MM.1S (cell line): ENCODE measurements at regions not wholly inside any gene's neighbourhood (a gene's known extent, or its start where the extent isn't known, plus 50 kb on each side); places are given as distances from the start of the nearest gene placed in this dataset.

Source experiments
- DNase-seq: peaks from one replicate; pipeline ENCODE4 v3.0.0-alpha.2; 2015
- H2AFZ ChIP-seq: fragments of 300-600 bp; sonication (generic); 2 replicates; pipeline ENCODE4 v1.6.0; 2016; ENCODE audit warnings: antibody characterized with exemption, low read length
- H3F3A ChIP-seq: fragments of 300-600 bp; sonication (generic); 2 replicates; pipeline ENCODE4 v1.6.1; 2016; ENCODE audit warnings: mild to moderate bottlenecking, antibody characterized with exemption, low read length, moderate library complexity, mixed read lengths; ENCODE audit not compliant: insufficient read depth
- H3K27ac ChIP-seq: fragments of 300-600 bp; sonication (generic); 2 replicates; pipeline ENCODE4 v1.5.1; 2016; ENCODE audit warnings: mild to moderate bottlenecking, low read length
- H3K27me3 ChIP-seq: fragments of 300-600 bp; sonication (generic); replicated peaks from 2 replicates; pipeline ENCODE4 v1.6.0; 2016; ENCODE audit warnings: low read length; ENCODE audit not compliant: insufficient read depth
- H3K36me3 ChIP-seq: fragments of 300-600 bp; sonication (generic); replicated peaks from 2 replicates; pipeline ENCODE4 v1.6.1; 2016; ENCODE audit warnings: mild to moderate bottlenecking, low read length, mixed read lengths; ENCODE audit not compliant: insufficient read depth
- H3K4me1 ChIP-seq: fragments of 300-600 bp; sonication (generic); 2 replicates; pipeline ENCODE4 v1.6.1; 2016; ENCODE audit warnings: low read length, mixed read lengths
- H3K4me2 ChIP-seq: fragments of 300-600 bp; sonication (generic); 2 replicates; pipeline ENCODE4 v1.6.0; 2016; ENCODE audit warnings: low read depth, low read length
- H3K4me3 ChIP-seq: fragments of 300-600 bp; sonication (generic); 2 replicates; pipeline ENCODE4 v1.5.1; 2016; ENCODE audit warnings: low read length, mixed read lengths
- H3K79me2 ChIP-seq: fragments of 300-600 bp; sonication (generic); 2 replicates; pipeline ENCODE4 v1.6.1; 2016; ENCODE audit warnings: mixed run types, low read length, mixed read lengths
- H3K9ac ChIP-seq: fragments of 300-600 bp; sonication (generic); 2 replicates; pipeline ENCODE4 v1.6.1; 2016; ENCODE audit warnings: low read length, mixed read lengths
- H3K9me2 ChIP-seq: fragments of 300-600 bp; sonication (generic); replicated peaks from 2 replicates; pipeline ENCODE4 v1.6.1; 2016; ENCODE audit warnings: mild to moderate bottlenecking, low read length, mixed read lengths; ENCODE audit not compliant: insufficient read depth
- H3K9me3 ChIP-seq: fragments of 300-600 bp; sonication (generic); replicated peaks from 2 replicates; pipeline ENCODE4 v1.6.1; 2016; ENCODE audit warnings: mild to moderate bottlenecking, low read length, mixed read lengths; ENCODE audit not compliant: insufficient read depth
- H4K20me1 ChIP-seq: fragments of 300-600 bp; sonication (generic); 2 replicates; pipeline ENCODE4 v1.6.1; 2016; ENCODE audit warnings: mild to moderate bottlenecking, low read length, moderate library complexity, mixed read lengths; ENCODE audit not compliant: insufficient read depth
- EZH2 ChIP-seq: fragments of 300-600 bp; sonication (generic); optimal IDR thresholded peaks from 2 replicates; pipeline ENCODE3; 2017; ENCODE audit warnings: low read depth, mild to moderate bottlenecking, antibody characterized with exemption, low read length, mixed read lengths
- EZH2phosphoT487 ChIP-seq: fragments of 300-600 bp; sonication (generic); IDR thresholded peaks from 2 replicates; pipeline ENCODE4 v1.6.1; 2018; ENCODE audit warnings: antibody characterized with exemption, low read length
- TF ChIP-seq, protein P1 (sequence below): fragments of 300-600 bp; sonication (generic); IDR thresholded peaks from 2 replicates; pipeline ENCODE4 v1.5.1; 2016; ENCODE audit warnings: antibody characterized with exemption, low read length, mixed read lengths

DNA sequence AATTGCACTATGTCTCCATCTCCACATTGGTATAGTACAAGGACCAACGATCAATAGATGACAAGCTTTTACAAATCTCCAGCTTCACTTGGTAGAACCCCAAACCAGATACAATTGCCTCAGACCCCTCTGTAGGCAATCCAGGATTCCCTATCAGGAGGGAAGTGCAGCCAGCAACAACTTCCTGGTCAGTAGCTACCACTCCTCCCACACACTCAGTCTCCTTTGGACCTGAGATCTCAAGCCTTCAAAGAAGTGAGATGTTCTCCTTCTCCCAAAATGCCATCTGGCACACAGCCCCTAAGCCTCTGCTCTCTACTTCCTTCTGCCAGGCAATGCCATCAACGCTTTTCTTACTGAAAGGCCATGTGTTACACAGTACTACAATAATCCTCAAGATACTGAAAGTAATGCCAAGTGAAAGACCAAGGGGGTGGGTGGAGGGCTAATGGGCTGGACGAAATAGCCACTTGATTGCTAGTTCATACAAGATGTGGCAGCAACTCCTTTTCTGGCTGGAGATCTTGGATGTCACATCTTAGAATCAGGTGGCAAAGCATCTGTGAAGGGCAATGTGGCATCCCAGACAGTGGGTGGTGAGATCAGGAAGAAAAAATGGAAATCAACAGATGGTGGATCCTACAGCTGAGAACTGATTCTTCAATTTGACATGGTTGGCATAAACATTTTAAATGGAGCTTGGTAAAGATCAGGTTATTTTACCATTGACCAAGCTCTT, 75.3 kb upstream of the ACP3 start:
- peaks cover 4% of the 10 kb centered on the region; the same call in 1 of the 2 replicates for H3F3A ChIP-seq
- H3K9ac ChIP-seq: no peak overlapping the region
- H3K79me2 ChIP-seq: no peaks in the 10 kb centered on the region
- no peak overlapping the region for H2AFZ ChIP-seq
- no peaks in the 10 kb centered on the region for H4K20me1 ChIP-seq
- no peaks in the 10 kb centered on the region for H3K36me3 ChIP-seq
- H3K4me1 ChIP-seq: peaks cover 26% of the 10 kb centered on the region
- H3K27me3 ChIP-seq: no peaks in the 10 kb centered on the region
- no peak overlapping the region for H3K27ac ChIP-seq
- H3K4me3 ChIP-seq: no peak overlapping the region
- no peak for DNase-seq
- no peak overlapping the region for H3K4me2 ChIP-seq
- no peaks in the 10 kb centered on the region for H3K9me3 ChIP-seq
- H3K9me2 ChIP-seq: no peaks in the 10 kb centered on the region
- TF ChIP-seq EZH2phosphoT487 (no peak), EZH2 (no peak)
- TF ChIP-seq, protein P1, sequence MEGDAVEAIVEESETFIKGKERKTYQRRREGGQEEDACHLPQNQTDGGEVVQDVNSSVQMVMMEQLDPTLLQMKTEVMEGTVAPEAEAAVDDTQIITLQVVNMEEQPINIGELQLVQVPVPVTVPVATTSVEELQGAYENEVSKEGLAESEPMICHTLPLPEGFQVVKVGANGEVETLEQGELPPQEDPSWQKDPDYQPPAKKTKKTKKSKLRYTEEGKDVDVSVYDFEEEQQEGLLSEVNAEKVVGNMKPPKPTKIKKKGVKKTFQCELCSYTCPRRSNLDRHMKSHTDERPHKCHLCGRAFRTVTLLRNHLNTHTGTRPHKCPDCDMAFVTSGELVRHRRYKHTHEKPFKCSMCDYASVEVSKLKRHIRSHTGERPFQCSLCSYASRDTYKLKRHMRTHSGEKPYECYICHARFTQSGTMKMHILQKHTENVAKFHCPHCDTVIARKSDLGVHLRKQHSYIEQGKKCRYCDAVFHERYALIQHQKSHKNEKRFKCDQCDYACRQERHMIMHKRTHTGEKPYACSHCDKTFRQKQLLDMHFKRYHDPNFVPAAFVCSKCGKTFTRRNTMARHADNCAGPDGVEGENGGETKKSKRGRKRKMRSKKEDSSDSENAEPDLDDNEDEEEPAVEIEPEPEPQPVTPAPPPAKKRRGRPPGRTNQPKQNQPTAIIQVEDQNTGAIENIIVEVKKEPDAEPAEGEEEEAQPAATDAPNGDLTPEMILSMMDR: no peak

DNA sequence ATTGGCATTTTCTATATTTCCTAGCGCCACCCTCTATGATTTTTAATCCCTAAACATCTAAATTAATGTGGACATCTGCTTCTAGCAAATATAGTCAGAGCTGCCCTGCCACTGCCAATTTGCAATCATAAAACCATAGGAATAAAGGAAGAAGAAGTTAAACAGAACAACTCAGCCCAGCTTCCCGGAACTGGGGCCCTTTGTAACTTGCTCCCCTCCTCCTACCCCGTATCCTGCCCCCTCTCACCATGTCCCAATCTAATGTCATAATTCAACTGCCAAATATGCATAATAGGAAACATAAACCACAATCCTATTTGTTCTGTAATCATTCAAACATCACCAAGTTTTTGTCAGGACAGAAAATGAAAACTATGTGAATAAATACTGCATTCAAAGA, 74.4 kb upstream of the ACP3 start:
- Histone ChIP-seq H3K79me2 (no peaks in the 10 kb centered on the region), H2AFZ (no peak overlapping the region), H3K27ac (no peak overlapping the region), H3K9ac (no peak overlapping the region), H4K20me1 (no peaks in the 10 kb centered on the region), H3K9me3 (no peaks in the 10 kb centered on the region), H3K9me2 (no peaks in the 10 kb centered on the region), H3K4me3 (no peak overlapping the region), H3K27me3 (no peaks in the 10 kb centered on the region), H3K4me1 (peaks cover 17% of the 10 kb centered on the region), H3K36me3 (no peaks in the 10 kb centered on the region), H3K4me2 (no peak overlapping the region), H3F3A (no peaks in the 10 kb centered on the region)
- TF ChIP-seq EZH2: no peak
- TF ChIP-seq EZH2phosphoT487: no peak
- TF ChIP-seq, protein P1: no peak
- DNase-seq: no peak

DNA sequence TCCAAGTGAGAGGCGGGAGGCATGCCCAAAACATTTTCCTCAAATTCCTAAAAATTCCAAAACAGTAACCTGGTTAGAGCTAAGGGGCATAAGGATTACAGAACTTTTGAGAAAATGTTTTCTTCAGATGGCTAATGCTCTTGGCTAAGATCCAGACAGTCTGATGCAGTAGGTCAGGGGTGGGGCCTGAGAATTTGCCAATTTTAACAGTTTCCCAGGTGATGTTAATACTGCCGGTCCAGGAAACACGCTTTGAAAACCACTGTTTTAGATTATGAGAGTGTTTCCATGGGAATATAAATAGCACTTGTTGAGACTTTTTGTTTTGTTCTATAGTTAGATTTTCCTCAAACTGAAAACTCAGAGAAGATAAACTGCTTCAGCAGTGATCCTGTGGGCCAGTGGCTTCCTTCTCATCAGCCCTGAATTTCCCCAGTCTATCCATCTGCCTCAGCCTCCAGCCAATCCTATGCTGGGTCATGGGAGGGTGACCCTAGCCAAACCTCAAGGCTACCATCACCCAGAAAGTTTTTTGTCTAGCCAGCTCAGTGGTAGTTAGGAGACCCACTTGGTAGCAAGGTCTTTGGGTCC, 71.6 kb upstream of the ACP3 start:
- Histone ChIP-seq H3K27me3 (no peaks in the 10 kb centered on the region), H3K79me2 (no peaks in the 10 kb centered on the region), H3K4me2 (peak overlapping the region; percentile 55), H3K4me1 (peaks cover 12% of the 10 kb centered on the region), H3K9ac (no peak overlapping the region), H3K27ac (peak overlapping the region; percentile 36; the same call in 1 of the 2 replicates), H3K9me3 (no peaks in the 10 kb centered on the region), H3K36me3 (no peaks in the 10 kb centered on the region), H3K9me2 (no peaks in the 10 kb centered on the region), H2AFZ (no peak overlapping the region), H3K4me3 (no peak overlapping the region; the same call in 1 of the 2 replicates), H4K20me1 (no peaks in the 10 kb centered on the region), H3F3A (no peaks in the 10 kb centered on the region)
- peak; percentile 7 for DNase-seq
- TF ChIP-seq, protein P1: no peak
- TF ChIP-seq EZH2phosphoT487: no peak
- no peak for TF ChIP-seq EZH2
